ENCODE measurements at regions not wholly inside any gene's neighbourhood (a gene's known extent, or its start where the extent isn't known, plus 50 kb on each side); places are given as distances from the start of the nearest gene placed in this dataset.
"Not testable (repeated sequence)": the region's sequence is repeated elsewhere in the genome, so short reads cannot be mapped to it uniquely, and the experiment has no call there.

DNA sequence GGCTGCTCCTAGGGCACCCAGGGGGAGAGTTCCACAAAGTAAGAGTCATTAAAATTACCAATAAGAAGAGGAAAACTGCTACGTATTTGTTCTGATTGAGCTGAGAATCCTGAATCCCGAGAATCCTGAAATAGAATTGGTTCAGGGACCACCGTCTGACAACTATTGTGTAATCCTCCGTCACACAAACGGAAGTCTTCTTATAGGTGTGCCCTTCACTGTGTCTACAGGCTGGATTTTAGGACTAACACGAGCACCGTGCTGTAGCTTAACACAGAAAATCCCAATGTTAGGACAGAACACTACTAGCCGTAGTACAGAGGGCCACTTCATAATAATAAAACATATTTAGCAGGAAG lies 50.6 kb upstream of the RNF182 start:
- no peak for DNase-seq (ENCODE audit: low spot score)

DNA sequence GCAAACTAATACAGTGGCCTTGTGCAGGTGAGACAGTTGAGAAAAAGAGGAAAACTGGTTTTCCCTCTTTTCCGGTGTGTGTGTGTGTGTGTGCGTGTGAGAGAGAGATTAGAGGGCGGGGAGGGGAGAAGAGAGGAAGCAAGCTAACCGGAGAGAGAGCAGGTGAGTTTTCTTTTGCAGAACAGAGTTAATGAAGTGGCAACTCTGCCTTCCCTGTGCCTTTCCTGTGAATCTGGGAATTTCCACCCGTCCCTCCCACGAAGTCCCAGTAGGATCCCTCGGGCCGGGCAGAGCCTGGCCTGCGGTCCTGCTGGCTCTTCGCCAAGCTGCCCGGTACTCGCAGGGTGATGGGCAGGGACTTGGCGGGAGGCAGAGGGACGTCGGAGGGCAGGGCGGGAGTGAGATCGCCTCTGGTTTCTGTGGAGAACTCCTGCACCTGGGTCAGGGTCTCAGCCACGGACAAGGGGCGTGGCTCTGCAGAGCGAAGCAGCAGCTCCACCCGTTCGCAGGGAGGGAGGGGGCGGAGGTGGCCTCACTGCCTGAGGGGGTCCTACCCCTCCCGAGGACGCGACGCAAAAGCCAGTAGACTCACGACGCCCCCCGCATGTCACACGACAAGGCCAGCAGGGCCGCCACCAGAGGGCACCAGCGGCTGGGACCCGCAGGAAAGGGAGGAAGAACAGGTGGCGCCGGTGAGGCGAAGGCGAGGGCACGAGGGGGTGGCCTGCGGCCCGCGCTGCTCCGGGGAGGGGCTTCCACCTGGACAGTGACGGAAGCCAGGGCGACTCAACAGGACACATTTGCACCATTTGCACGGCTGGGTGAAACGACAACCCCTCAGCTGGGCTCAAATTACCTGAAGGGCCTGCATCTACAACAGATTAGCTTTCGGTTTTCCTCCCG lies 51.2 kb upstream of the RNF182 start:
- DNase-seq (ENCODE audit: low spot score), result peak; percentile 33

DNA sequence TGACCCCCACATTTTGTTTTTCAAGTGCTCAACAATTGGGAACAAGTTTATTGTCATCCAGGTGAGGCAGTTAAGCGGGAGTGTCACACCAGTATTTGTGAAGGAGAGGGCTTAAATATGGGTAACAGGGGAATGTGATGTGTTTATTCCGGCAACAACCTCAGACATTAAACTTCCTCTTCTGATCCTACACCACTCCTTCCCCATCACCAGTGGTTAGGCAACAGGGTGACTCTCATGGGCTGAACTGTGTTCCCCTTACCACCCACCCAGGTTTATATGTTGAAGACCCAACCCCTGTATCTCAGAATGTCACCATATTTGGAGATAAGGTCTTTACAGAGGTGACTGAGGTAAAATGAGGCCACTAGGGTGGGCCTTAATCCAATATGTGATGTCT lies 52.1 kb upstream of the RNF182 start:
- no peak for DNase-seq (ENCODE audit: low spot score)

DNA sequence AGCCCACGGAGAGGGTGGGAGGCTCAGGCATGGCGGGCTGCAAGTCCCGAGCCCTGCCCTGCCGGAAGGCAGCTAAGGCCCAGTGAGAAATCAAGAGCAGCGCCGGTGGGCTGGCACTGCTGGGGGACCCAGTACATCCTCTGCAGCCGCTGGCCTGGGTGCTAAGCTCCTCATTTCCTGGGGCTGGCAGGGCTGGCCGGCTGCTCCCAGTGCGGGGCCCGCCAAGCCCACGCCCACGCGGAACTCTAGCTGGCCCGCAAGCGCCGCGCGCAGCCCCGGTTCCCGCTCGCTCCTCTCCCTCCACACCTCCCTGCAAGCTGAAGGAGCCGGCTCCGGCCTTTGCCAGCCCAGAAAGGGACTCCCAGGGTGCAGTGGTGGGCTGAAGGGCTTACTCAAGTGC lies 52.7 kb upstream of the RNF182 start:
- DNase-seq (ENCODE audit: low spot score), result not testable (repeated sequence)

DNA sequence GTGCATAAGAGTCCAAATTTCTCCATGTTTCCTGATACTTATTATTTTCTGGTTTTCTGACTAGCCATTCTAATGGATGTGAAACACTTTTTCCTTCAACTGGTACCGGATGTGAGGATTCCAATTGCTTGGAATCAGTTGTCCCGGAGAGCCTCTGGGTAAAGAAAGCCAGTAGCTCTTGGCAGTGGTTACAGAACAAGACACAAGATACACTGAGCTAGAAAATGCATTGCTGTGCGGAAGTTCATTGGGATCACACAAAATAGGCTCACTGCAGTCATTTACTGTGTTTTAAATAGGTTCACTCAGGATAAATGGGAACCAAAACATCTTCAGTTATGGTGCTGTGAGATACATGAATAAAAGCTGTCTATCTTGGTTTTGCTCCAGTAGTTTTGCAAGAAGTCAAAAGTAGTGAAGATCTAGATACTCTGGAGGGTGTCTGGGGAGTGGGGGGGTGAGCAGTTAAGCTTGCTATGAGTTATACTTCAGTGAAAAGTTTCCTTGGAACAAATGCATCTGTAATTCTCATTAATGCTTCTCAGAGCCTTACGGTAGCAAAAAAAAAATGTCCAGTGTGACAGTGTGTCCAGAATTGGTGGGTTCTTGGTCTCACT lies 54.4 kb upstream of the RNF182 start:
- no peak for DNase-seq (ENCODE audit: low spot score)

DNA sequence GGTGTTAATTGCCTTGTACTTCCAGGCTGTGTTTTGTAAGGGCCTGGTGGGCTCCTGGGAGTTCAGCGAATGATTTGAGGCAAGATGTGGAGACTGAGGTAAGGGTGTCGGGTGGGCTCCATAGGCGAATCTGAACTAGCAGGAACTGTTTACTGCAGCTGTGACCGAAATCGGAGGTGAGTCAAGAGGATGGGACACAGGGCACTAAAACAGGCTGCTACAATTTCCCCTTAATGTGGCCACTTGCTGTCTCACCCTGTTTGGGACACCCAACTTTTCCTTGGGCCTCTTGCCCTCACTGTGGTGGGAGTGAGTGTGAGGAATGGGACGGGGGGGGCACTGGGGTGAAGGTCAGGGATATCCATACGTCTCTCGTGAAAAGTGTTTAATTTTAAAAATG lies 53.9 kb upstream of the MCUR1 start:
- no peak for DNase-seq (ENCODE audit: low spot score)

DNA sequence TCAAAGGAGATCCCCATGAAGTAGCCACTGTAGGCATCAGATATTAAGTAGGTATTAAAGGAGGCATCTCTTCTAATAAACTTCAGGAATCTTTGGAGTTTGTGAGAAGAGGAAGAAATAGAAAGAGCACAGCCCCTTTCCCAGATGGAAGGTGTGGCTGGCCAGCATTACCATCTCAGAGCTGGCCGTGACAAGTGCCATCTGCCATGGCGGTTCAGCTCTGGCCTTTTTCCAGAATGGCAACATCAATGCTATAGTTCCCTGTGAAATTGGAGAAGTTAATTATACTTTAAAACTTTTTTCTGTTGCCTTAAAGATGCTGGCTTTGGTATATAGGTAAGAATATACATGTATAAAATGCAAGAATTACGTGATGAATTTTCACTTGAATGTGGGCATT lies 51.9 kb upstream of the MCUR1 start:
- no peak for DNase-seq (ENCODE audit: low spot score)

DNA sequence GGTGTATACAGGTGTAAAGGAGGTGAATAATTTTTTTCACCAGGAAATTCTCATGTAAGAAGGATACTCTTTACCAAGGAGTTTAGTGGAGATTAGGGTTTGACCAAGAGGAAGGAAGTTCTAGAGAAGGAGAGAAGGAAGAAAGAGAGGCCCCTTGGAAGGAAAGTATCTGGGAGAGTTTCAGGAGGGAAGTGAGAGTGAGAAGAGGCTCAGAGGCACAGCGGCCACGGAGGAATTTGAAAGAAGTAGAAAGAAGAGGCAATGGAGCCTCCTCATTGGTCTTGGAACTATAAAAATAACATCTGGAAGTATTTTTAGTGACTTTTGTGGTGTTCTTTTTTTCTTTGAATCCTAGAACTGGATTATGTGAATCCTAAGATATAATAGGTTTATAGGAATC lies 50.8 kb upstream of the MCUR1 start:
- no peak for DNase-seq (ENCODE audit: low spot score)

DNA sequence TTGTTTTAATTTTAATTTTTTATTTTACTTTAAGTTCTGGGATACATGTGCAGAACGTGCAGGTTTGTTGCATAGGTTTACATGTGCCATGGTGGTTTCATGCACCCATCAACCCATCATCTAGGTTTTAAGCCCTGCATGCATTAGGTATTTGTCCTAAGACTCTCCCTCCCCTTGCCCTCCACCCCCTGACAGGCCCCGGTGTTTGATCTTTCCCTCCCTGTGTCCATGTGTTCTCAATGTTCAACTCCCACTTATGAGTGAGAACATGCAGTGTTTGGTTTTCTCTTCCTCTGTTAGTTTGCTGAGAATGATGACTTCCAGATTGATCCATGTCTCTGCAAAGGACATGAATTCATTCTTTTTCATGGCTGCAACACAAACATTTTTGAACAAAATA lies 50.3 kb upstream of the MCUR1 start:
- not testable (repeated sequence) for DNase-seq (ENCODE audit: low spot score)
